SW480 (cell line): ENCODE measurements at regions not wholly inside any gene's neighbourhood (a gene's known extent, or its start where the extent isn't known, plus 50 kb on each side); places are given as distances from the start of the nearest gene placed in this dataset.

ENCODE experiments used
- DNase-seq: peaks from one replicate; pipeline ENCODE4 v3.0.0-alpha.2; 2016; ENCODE audit warnings: low spot score

- DNase-seq = no peak
These were observed 133.9 kb upstream of the CHST15 start for GRCh38 chr10:124227055-124227975.

GRCh38 chr10:124226271-124227054 lies 133.1 kb upstream of the CHST15 start:
- no peak for DNase-seq

- no peak for DNase-seq
These were observed 132.3 kb upstream of the CHST15 start for GRCh38 chr10:124225467-124226270.

GRCh38 chr10:124225029-124225466 lies 131.7 kb upstream of the CHST15 start:
- no peak for DNase-seq

GRCh38 chr10:124224331-124225028 lies 131.1 kb upstream of the CHST15 start:
- DNase-seq = no peak

- no peak for DNase-seq
These were observed 130.3 kb upstream of the CHST15 start for GRCh38 chr10:124223711-124224085.

- no peak for DNase-seq
These were observed 129.8 kb upstream of the CHST15 start for GRCh38 chr10:124222988-124223710.

- no peak for DNase-seq
These were observed 129.1 kb upstream of the CHST15 start for GRCh38 chr10:124222318-124222987.

- DNase-seq = peak; percentile 68
These were observed 128.2 kb upstream of the CHST15 start for GRCh38 chr10:124221356-124222317.

- no peak for DNase-seq
These were observed 127.6 kb upstream of the CHST15 start for GRCh38 chr10:124220971-124221355.

GRCh38 chr10:124220547-124220946 lies 127.1 kb upstream of the CHST15 start:
- no peak for DNase-seq

- no peak for DNase-seq
These were observed 126.3 kb upstream of the CHST15 start for GRCh38 chr10:124219655-124220054.

GRCh38 chr10:124219062-124219461 lies 125.7 kb upstream of the CHST15 start:
- DNase-seq = no peak

- DNase-seq = no peak
These were observed 124.8 kb upstream of the CHST15 start for GRCh38 chr10:124217906-124218804.

GRCh38 chr10:124217031-124217430 lies 123.6 kb upstream of the CHST15 start:
- DNase-seq = no peak

- DNase-seq = no peak
These were observed 121.4 kb upstream of the CHST15 start for GRCh38 chr10:124214610-124215375.

- DNase-seq = no peak
These were observed 120.6 kb upstream of the CHST15 start for GRCh38 chr10:124213899-124214510.
